H9 (cell line): ENCODE measurements at regions not wholly inside any gene's neighbourhood (a gene's known extent, or its start where the extent isn't known, plus 50 kb on each side); places are given as distances from the start of the nearest gene placed in this dataset.

Experiments used
- DNase-seq: peaks from one replicate; pipeline ENCODE4 v3.0.0-alpha.2; 2017
- H2AFZ ChIP-seq: one replicate; pipeline ENCODE4 v1.6.1; 2013; ENCODE audit warnings: mild to moderate bottlenecking, low read length, control low read depth, moderate library complexity
- H2AK5ac ChIP-seq: 2 replicates; pipeline ENCODE4 v1.6.1; 2013; ENCODE audit warnings: low read length, control low read depth, mixed read lengths; ENCODE audit not compliant: insufficient read length
- H2BK120ac ChIP-seq: one replicate; pipeline ENCODE4 v1.6.1; 2013; ENCODE audit warnings: low read depth, mild to moderate bottlenecking, low read length, control low read depth, inconsistent platforms; ENCODE audit not compliant: poor library complexity, severe bottlenecking
- H2BK12ac ChIP-seq: 2 replicates; pipeline ENCODE4 v1.6.1; 2013; ENCODE audit warnings: low read length, control low read depth, mixed read lengths, low read depth; ENCODE audit not compliant: insufficient read length
- H2BK15ac ChIP-seq: 2 replicates; pipeline ENCODE4 v1.6.1; 2013; ENCODE audit warnings: low read depth, low read length, control low read depth
- H2BK20ac ChIP-seq: one replicate; pipeline ENCODE4 v1.6.1; 2013; ENCODE audit warnings: low read depth, mild to moderate bottlenecking, low read length, control low read depth, inconsistent platforms; ENCODE audit not compliant: poor library complexity, severe bottlenecking
- H2BK5ac ChIP-seq: 2 replicates; pipeline ENCODE4 v1.6.1; 2013; ENCODE audit warnings: low read length, control low read depth, mixed read lengths; ENCODE audit not compliant: insufficient read length
- H3K14ac ChIP-seq: 2 replicates; pipeline ENCODE4 v1.6.1; 2013; ENCODE audit warnings: low read length, control low read depth; ENCODE audit not compliant: insufficient read depth
- H3K18ac ChIP-seq: 2 replicates; pipeline ENCODE4 v1.6.1; 2013; ENCODE audit warnings: low read depth, mild to moderate bottlenecking, mixed read lengths, low read length, control low read depth; ENCODE audit not compliant: insufficient read length
- H3K23ac ChIP-seq: 2 replicates; pipeline ENCODE4 v1.6.1; 2013; ENCODE audit warnings: low read length, control low read depth, mixed read lengths, low read depth; ENCODE audit not compliant: insufficient read length
- H3K23me2 ChIP-seq: 2 replicates; pipeline ENCODE4 v1.6.1; 2013; ENCODE audit warnings: low read depth, mild to moderate bottlenecking, mixed read lengths, low read length, control low read depth; ENCODE audit not compliant: insufficient read length, poor library complexity, severe bottlenecking
- H3K27ac ChIP-seq: 2 replicates; pipeline ENCODE4 v1.5.1; 2013; ENCODE audit warnings: low read length, control low read depth, mixed read lengths, low read depth; ENCODE audit not compliant: insufficient read length
- H3K27me3 ChIP-seq: 2 replicates; pipeline ENCODE4 v1.6.1; 2013; ENCODE audit warnings: low read length, control low read depth, inconsistent platforms; ENCODE audit not compliant: insufficient read depth
- H3K4ac ChIP-seq: 2 replicates; pipeline ENCODE4 v1.6.1; 2013; ENCODE audit warnings: low read depth, mild to moderate bottlenecking, control low read depth, inconsistent platforms, low read length, moderate library complexity
- H3K4me1 ChIP-seq: 2 replicates; pipeline ENCODE4 v1.6.1; 2013; ENCODE audit warnings: low read length, control low read depth, inconsistent platforms; ENCODE audit not compliant: insufficient read depth
- H3K4me2 ChIP-seq: 2 replicates; pipeline ENCODE4 v1.6.1; 2013; ENCODE audit warnings: low read length, control low read depth, mixed read lengths; ENCODE audit not compliant: insufficient read length, insufficient read depth
- H3K56ac ChIP-seq: 2 replicates; pipeline ENCODE4 v1.6.1; 2013; ENCODE audit warnings: low read depth, mild to moderate bottlenecking, mixed read lengths, low read length, control low read depth; ENCODE audit not compliant: insufficient read length
- H3K79me1 ChIP-seq: 2 replicates; pipeline ENCODE4 v1.6.1; 2013; ENCODE audit warnings: low read depth, mild to moderate bottlenecking, moderate library complexity, low read length, control low read depth, inconsistent platforms; ENCODE audit not compliant: insufficient read depth, poor library complexity, severe bottlenecking
- H3K79me2 ChIP-seq: 2 replicates; pipeline ENCODE4 v1.6.1; 2013; ENCODE audit warnings: low read length, control low read depth, inconsistent platforms; ENCODE audit not compliant: insufficient read depth
- H3K9ac ChIP-seq: 2 replicates; pipeline ENCODE4 v1.6.1; 2013; ENCODE audit warnings: low read length, control low read depth, mixed read lengths; ENCODE audit not compliant: insufficient read length; ENCODE audit errors: extremely low read depth
- H3K9me3 ChIP-seq: one replicate; pipeline ENCODE4 v1.6.1; 2013; ENCODE audit warnings: low read depth, low read length, inconsistent platforms; ENCODE audit not compliant: control insufficient read depth
- H3T11ph ChIP-seq: one replicate; pipeline ENCODE4 v1.6.1; 2013; ENCODE audit warnings: mild to moderate bottlenecking, low read length, control low read depth, inconsistent platforms
- H4K20me1 ChIP-seq: one replicate; pipeline ENCODE4 v1.6.1; 2013; ENCODE audit not compliant: control insufficient read depth, insufficient read length, insufficient read depth
- H4K5ac ChIP-seq: 2 replicates; pipeline ENCODE4 v1.6.1; 2013; ENCODE audit warnings: low read depth, mild to moderate bottlenecking, mixed read lengths, low read length, control low read depth; ENCODE audit not compliant: insufficient read length
- H4K8ac ChIP-seq: replicated peaks from 2 replicates; pipeline ENCODE4 v1.6.1; 2013; ENCODE audit warnings: low read length, control low read depth, mixed read lengths, low read depth; ENCODE audit not compliant: insufficient read length
- H4K91ac ChIP-seq: 2 replicates; pipeline ENCODE4 v1.6.1; 2013; ENCODE audit warnings: low read depth, mild to moderate bottlenecking, moderate library complexity, mixed read lengths, low read length, control low read depth; ENCODE audit not compliant: insufficient read length
- H3K27ac Mint-ChIP-seq, 3 experiments: 2 replicates in 2 of 3; 3 replicates in 1 of 3; pipeline ENCODE4 v1.8.0; 2020 to 2021; ENCODE audit warnings: mixed read lengths in 3 of 3, mild to moderate bottlenecking in 1 of 3, moderate library complexity in 1 of 3
- H3K27me3 Mint-ChIP-seq: 2 replicates; pipeline ENCODE4 v1.8.0; 2021; ENCODE audit warnings: low read depth, mild to moderate bottlenecking, moderate library complexity, mixed read lengths
- H3K36me3 Mint-ChIP-seq, 3 experiments: 2 replicates in 2 of 3; 3 replicates in 1 of 3; pipeline ENCODE4 v1.8.0; 2020 to 2021; ENCODE audit warnings: low read depth in 3 of 3, mixed read lengths in 3 of 3; ENCODE audit not compliant: insufficient read depth in 1 of 3
- H3K4me1 Mint-ChIP-seq, 2 experiments: 2 replicates each; pipeline ENCODE4 v1.8.0; 2020; ENCODE audit warnings: mixed read lengths in 2 of 2
- H3K4me3 Mint-ChIP-seq, 2 experiments: 2 replicates in 1 of 2; 3 replicates in 1 of 2; pipeline ENCODE4 v1.8.0; 2020 to 2021; ENCODE audit warnings: mild to moderate bottlenecking in 2 of 2, mixed read lengths in 2 of 2, moderate library complexity in 1 of 2
- H3K9me3 Mint-ChIP-seq, 2 experiments: 2 replicates in 1 of 2; 3 replicates in 1 of 2; pipeline ENCODE4 v1.8.0; 2020; ENCODE audit warnings: mild to moderate bottlenecking in 2 of 2, mixed read lengths in 2 of 2, moderate library complexity in 1 of 2
- WGBS: extraction: QIAGEN DNeasy Blood & Tissue Kit; methylation state at CpG from one replicate; pipeline ENCODE4 v1.1.7; 2013; ENCODE audit warnings: missing lambda C conversion rate, low lambda C conversion rate, mixed read lengths; ENCODE audit not compliant: insufficient read length; ENCODE audit errors: extremely low coverage; 5-methylcytosine and 5-hydroxymethylcytosine counted together
- TF ChIP-seq, protein P1 (sequence below): fragments of 200-600 bp; sonication (generic); conservative IDR thresholded peaks from 3 replicates; pipeline ENCODE4 v1.8.0; 2021; ENCODE audit warnings: antibody characterized with exemption, mild to moderate bottlenecking

- H3K4me2 ChIP-seq, result no peak overlapping the region
- no peaks in the 10 kb centered on the region for H3K79me2 ChIP-seq
- H3K14ac ChIP-seq, result no peak overlapping the region
- no peaks in the 10 kb centered on the region for H3K27me3 Mint-ChIP-seq
- no peak overlapping the region for H2BK120ac ChIP-seq
- H3K9ac ChIP-seq, result no peak overlapping the region
- H3K4me1 ChIP-seq, result no peaks in the 10 kb centered on the region
- no peaks in the 10 kb centered on the region for H3K9me3 Mint-ChIP-seq
- H3K4me1 Mint-ChIP-seq, result peaks cover 0 to 8% of the 10 kb centered on the region in 2 experiments; a peak in 1 of 4 replicates
- no CpG with 5 or more reads among the region's 2 CpGs for WGBS
- H3K79me1 ChIP-seq, result no peaks in the 10 kb centered on the region
- no peak overlapping the region for H3K4ac ChIP-seq
- TF ChIP-seq, protein P1, sequence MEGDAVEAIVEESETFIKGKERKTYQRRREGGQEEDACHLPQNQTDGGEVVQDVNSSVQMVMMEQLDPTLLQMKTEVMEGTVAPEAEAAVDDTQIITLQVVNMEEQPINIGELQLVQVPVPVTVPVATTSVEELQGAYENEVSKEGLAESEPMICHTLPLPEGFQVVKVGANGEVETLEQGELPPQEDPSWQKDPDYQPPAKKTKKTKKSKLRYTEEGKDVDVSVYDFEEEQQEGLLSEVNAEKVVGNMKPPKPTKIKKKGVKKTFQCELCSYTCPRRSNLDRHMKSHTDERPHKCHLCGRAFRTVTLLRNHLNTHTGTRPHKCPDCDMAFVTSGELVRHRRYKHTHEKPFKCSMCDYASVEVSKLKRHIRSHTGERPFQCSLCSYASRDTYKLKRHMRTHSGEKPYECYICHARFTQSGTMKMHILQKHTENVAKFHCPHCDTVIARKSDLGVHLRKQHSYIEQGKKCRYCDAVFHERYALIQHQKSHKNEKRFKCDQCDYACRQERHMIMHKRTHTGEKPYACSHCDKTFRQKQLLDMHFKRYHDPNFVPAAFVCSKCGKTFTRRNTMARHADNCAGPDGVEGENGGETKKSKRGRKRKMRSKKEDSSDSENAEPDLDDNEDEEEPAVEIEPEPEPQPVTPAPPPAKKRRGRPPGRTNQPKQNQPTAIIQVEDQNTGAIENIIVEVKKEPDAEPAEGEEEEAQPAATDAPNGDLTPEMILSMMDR, result no peak
- no peak overlapping the region for H4K91ac ChIP-seq
- H3K27me3 ChIP-seq, result no peaks in the 10 kb centered on the region
- H3K18ac ChIP-seq, result no peak overlapping the region
- H3K23ac ChIP-seq, result no peak overlapping the region
- no peak overlapping the region for H3T11ph ChIP-seq
- H3K56ac ChIP-seq, result no peak overlapping the region
- DNase-seq, result no peak
- no peak overlapping the region for H2BK5ac ChIP-seq
- no peak overlapping the region for H2BK15ac ChIP-seq
- H2BK20ac ChIP-seq, result no peak overlapping the region
- no peak overlapping the region for H3K27ac ChIP-seq
- H3K36me3 Mint-ChIP-seq, result no peaks in the 10 kb centered on the region; a peak in 1 of 7 replicates
- H3K4me3 Mint-ChIP-seq, result no peak overlapping the region
- H2AK5ac ChIP-seq, result no peak overlapping the region
- no peaks in the 10 kb centered on the region for H3K9me3 ChIP-seq
- no peaks in the 10 kb centered on the region for H4K20me1 ChIP-seq
- H4K8ac ChIP-seq, result no peak overlapping the region
- no peaks in the 10 kb centered on the region for H3K23me2 ChIP-seq
- H2BK12ac ChIP-seq, result no peak overlapping the region
- H3K27ac Mint-ChIP-seq, result no peak overlapping the region
- no peak overlapping the region for H2AFZ ChIP-seq
- H4K5ac ChIP-seq, result no peak overlapping the region
Measured at GRCh38 chr1:242800521-242800920, 276.0 kb upstream of the PLD5 start.
